Stimulated activated CD4-positive, alpha-beta T cell treated with anti-CD3 and anti-CD28 coated beads, Interleukin-1b, Interleukin-23, amount 100 ng/mL, for 24 hours (primary cell): ENCODE measurements at regions not wholly inside any gene's neighbourhood (a gene's known extent, or its start where the extent isn't known, plus 50 kb on each side); places are given as distances from the start of the nearest gene placed in this dataset.

ENCODE experiments used
- DNase-seq, 4 experiments: peaks; one replicate each; pipeline ENCODE4 v3.0.0-alpha.2; 2020; ENCODE audit warnings: low read depth in 4 of 4, low spot score in 1 of 4

- no peak for DNase-seq
These were observed 134.8 kb downstream of the DSEL start for GRCh38 chr18:67381608-67382150.

DNA sequence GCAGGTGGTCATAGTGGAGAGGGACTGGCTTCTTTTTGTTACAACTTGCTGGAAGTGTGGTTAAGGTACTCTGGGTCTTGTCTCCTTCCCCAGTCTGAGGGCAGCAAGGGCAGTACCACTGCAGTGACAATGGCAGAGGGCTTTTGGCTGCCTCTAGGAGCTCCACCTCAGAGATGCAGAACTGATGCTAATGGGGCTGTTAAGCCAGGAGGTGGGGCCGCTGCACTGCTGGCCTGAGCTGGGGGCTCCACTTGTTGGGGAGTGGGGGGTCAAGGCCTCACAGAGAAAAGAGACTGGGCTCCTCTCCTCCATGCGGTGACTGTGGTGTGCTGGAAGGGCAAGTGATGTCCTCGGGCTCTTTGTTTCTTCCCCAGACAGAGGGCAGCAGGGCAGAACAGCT is 135.7 kb downstream of the DSEL start:
- no peak for DNase-seq

GRCh38 chr18:67379981-67380380 is 136.5 kb downstream of the DSEL start:
- DNase-seq, result no peak

DNA sequence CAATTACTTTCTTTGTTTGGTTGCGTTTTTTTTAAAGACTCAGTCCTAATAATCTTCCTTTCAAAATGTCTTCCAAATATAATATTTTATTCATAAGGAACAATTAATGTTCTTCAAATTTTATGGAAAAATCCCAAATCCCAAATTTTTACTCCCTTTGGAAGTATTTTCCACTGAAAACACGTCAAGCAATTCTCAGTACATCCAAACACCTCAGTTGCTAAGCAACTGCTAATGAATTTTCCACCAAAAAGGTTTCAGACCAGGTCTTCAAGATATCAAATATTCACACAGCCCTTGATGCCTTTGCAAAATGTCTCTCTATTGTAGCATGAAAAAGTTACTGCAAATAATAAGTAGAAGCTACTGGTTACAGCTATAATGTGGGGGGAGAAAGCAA is 140.1 kb downstream of the DSEL start:
- DNase-seq, result no peak

- DNase-seq, result no peak
These were observed 142.9 kb downstream of the DSEL start for GRCh38 chr18:67373636-67374035.

GRCh38 chr18:67367540-67367939 is 149.0 kb downstream of the DSEL start:
- DNase-seq, result no peak

DNA sequence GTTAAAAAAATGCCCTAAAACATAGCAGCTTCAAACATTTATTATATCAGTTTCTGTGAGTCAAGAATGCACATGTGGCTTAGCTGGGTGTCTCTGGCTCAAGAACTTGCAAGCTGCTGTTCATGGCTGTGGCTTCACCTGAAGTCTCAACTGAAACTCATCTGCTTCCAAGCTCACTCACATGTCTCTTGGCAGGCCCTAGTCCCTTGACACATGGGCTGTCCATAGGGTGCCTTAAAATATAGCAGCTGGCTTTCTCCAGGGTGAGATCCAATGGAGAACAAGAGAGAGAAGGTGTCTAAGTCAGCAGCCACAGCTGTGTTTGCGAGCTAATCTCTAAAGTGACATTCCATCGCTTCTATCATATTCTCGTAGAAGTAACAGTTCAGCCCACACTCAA is 152.8 kb downstream of the DSEL start:
- DNase-seq, result no peak

DNA sequence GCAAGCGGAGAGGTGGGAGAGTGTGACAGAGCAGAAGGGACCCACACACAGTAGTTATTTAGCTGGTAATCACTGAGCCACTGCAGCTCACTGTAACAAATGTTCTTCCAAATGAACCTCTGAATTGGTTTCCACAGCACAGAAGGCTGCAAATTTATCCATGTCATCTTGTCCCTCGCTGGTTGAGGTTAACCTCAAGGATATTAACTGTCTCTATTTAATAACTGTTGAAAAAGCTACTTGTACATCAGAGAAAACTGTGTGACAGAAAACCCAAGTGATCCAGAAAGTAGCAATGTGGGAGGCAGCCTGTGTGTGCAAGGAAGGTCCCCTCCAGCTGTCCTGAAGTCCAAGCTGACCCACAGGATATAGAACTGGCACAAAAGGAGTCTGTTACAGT is 153.6 kb downstream of the DSEL start:
- no peak for DNase-seq

DNA sequence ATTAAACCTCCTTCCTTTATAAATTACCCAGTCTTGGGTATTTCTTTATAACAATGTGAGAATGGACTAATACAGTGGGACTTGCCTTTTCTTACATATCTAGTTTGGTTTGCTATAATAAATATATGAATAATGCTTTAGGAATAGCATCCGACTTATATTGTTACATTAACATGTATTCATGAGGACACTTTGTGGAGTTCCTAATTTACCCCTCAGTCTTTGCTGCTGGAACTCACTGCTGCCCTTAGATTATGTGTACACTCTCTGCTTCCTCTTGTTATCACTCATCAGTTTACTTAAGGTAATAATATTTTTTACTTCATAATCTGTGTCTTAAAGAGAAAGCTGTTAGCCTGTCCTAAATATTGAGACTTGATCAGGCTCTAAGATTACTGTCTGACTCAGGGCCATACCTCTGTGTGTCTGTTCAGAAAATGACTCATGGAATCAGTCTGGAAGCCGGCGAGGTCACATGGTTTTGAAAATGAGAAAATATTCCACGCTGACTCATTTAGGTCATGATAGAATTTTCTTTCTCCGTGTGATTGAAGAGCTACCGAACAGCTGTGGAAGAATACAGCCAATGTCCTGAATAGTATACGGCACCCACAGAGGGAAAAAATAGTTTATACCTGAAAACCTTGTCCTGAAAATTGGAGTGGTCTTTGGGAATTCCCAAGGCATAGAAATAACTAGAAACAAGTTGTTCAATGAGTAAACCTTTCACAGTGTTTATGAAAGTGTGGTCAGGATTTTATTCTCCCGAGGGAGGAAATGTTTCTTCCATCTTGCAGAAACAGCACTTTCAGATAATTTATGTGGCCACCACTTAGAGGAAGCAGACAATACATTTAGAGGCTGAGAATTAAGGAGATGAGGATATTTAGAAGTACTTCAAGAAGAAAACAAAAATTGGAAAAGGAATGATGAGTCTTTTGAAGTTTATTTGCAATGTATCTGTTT is 156.4 kb downstream of the DSEL start:
- peak in 2 of 4 experiments; percentile 8 to 11 for DNase-seq

- DNase-seq, result no peak
These were observed 157.6 kb downstream of the DSEL start for GRCh38 chr18:67358947-67359346.

DNA sequence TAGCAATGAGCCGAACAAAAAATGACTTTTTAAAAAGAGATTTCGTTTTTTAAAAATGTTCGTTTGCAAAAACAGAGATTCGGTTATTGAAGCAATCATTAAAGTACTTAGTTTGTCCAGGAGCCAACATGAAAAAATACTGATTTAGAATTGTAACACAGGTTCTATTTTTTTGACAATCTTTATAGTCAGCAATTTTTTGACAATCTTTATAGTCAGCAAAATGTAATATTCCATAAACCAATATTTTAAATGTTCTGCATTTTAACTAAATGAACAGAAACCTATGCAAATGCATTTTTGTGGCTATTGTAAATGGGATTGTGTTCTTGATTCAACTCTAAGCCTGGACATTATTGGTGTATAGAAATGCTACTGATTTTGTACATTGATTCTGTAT is 161.8 kb downstream of the DSEL start:
- no peak for DNase-seq

GRCh38 chr18:67354091-67354490 is 162.4 kb downstream of the DSEL start:
- no peak for DNase-seq

DNA sequence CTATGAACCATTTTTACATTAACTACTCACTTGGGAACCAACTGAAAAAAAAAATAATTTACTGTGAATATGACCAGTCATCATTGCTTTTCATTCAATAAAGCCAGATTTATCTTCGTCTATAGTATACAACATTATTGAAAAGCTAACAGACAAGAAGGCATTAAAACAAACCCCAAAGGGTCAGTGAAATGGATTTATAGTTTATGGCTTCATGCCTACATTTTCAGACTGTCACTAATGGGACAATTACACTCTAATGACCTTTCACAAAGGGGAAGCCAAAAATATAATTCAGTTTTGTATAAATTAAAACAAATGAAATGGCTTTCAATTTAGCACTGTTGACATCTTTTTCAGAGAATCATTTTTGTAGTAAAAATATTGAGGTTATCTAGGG is 169.1 kb downstream of the DSEL start:
- no peak for DNase-seq

GRCh38 chr18:67342159-67342558 is 174.4 kb downstream of the DSEL start:
- DNase-seq, result no peak

- DNase-seq, result no peak
These were observed 178.8 kb downstream of the DSEL start for GRCh38 chr18:67337696-67338095.

GRCh38 chr18:67331857-67332256 is 184.7 kb downstream of the DSEL start:
- no peak for DNase-seq

DNA sequence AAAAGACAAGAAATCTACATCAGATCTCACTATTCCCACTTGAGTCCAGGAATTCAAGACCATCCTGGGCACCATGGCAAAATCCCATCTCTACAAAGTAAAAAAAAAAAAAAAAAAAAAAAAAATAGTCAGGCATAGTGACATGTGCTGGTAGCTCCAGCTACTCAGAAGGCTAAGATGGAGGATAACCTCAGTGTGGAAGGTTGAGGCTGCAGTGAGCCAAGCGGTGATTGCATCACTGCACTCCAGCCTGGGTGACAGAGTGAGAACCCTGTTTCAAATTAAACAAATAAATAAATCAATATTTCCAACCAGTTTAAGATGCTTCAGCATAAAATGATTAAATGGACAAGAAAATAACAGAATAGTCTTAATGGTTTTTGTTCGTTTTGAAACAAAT is 197.4 kb downstream of the DSEL start:
- DNase-seq, result no peak

- DNase-seq, result no peak
These were observed 197.9 kb downstream of the DSEL start for GRCh38 chr18:67318651-67319050.

- no peak for DNase-seq
These were observed 205.7 kb downstream of the DSEL start for GRCh38 chr18:67310826-67311225.

DNA sequence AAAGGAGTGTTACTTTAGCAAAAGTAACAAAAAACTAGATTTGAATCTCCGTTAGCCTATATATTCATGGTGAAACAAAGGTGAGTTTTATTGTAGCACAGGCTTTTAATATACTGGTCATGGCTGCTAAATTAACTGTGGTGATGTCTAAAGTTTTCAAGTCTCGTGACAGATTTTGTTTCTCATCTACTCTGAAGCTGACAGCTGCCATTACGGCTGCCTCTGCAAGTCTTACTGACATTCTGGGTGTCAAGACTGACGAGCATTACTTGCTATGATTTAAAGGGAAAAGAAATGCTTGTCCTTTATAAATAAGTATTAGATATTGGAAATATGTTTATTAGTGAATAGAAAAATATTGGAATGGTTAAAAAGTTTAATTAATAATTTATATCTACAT is 207.7 kb downstream of the DSEL start:
- DNase-seq, result no peak

DNA sequence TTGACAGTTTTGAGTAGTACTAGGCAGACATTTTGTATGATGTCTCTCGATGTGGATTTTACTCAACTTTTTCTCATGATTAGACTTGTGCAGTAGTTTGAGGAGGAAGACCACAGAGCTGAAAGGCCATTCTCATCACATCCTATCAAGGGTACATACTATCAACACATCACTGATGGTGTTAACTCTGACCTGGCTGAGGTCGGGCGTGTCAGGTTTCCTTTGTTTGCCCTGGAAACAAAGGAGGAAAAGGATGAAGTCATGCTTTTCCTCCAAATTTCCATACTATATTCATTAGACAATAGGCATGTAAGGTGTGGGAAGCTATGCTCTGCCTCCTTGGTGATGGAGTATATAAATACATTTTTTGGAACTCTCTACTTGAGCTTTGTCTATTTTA is 211.1 kb downstream of the DSEL start:
- no peak for DNase-seq

DNA sequence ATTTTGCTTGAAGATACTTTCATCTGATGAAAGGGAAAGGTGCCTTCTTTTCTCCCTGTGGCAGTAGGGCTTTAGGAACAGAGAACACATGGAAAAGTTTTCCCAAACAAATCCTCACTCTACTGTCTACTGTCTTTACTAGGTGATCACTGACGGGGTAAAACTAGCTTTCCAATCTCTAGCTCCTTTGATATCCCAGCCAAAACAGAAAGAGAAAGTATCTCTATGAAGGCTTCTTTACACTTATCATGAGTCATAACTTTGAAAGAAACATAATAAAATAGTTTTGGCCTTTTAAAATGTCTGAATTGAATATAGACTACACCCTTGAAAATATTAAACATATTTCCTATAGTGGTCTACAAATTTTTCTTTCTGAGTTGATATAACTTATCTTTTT is 214.5 kb downstream of the DSEL start:
- no peak for DNase-seq

DNA sequence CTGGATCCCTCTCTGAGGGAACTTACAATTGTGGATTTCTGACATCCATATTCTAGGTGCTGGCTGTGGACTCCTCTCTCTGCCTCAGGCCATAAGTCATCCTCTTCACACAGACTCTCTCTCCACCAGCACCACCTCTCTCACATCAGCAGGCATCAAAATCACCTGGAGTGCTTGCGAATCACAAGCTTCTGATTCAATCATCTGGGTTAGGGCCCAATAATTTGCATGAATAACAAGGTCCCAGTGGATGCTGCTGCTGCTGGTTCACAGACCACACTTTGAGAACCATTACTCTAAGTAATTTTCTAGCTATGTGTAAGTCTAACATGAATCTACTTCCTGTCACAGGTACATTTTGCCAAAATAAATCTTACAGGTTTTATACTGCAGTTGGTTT is 214.9 kb downstream of the DSEL start:
- DNase-seq, result no peak
